ENCODE measurements at regions not wholly inside any gene's neighbourhood (a gene's known extent, or its start where the extent isn't known, plus 50 kb on each side); places are given as distances from the start of the nearest gene placed in this dataset.
"Not testable (repeated sequence)": the region's sequence is repeated elsewhere in the genome, so short reads cannot be mapped to it uniquely, and the experiment has no call there.

GRCh38 chr19:30943101-30943843 lies 406.0 kb downstream of the TSHZ3 start:
- DNase-seq (ENCODE audit: low spot score) = no peak

DNA sequence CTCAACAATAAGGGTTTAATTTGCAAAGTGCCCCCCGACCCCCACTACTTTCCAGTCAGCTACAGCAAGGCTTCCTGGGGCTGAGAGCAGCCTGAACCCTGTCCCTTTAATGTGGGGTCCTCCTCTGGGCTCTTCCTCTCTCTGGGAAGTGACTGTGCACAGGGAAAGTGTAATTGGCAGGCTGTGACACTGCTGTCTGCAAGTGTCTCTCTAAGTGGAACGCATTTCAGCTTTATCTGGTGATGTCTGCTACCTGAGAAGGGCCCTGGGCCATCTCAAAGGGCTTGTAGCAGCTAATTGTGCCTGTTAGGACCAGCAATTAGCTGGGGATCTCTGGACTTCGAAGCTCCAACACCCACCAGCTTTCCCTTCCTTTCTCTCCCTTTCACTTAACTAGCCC lies 406.6 kb downstream of the TSHZ3 start:
- DNase-seq (ENCODE audit: low spot score) = no peak

DNA sequence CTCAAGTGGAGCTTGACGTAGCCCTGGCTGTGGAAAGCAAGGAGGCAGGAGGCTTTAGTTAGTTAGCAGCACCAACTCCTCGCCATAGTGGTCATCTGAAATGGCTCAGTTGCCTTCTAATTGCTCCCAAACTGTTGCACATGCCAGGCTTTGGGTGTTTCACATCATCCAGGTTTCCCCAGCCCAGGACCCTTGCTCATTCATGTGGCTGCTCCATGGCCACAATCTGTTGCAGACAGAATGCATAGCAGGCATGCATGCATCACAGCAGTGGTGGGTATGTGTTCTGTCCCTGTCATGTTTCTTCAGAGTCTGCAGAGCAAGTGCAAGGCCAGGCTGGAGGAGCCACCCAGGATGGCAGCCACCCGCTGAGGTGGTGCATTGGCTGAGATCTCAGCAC lies 407.6 kb downstream of the TSHZ3 start:
- DNase-seq (ENCODE audit: low spot score) = no peak

GRCh38 chr19:30936276-30936675 lies 413.0 kb downstream of the TSHZ3 start:
- DNase-seq (ENCODE audit: low spot score) = no peak

- DNase-seq (ENCODE audit: low spot score) = no peak
Measured at GRCh38 chr19:30935146-30935545, 414.1 kb downstream of the TSHZ3 start.

- not testable (repeated sequence) for DNase-seq (ENCODE audit: low spot score)
Measured at GRCh38 chr19:30933454-30933853, 415.8 kb downstream of the TSHZ3 start.

- no peak for DNase-seq (ENCODE audit: low spot score)
Measured at GRCh38 chr19:30932854-30933253, 416.4 kb downstream of the TSHZ3 start.

- DNase-seq (ENCODE audit: low spot score) = no peak
Measured at GRCh38 chr19:30930941-30931706, 418.1 kb downstream of the TSHZ3 start.

GRCh38 chr19:30927705-30928104 lies 421.5 kb downstream of the TSHZ3 start:
- no peak for DNase-seq (ENCODE audit: low spot score)

- no peak for DNase-seq (ENCODE audit: low spot score)
Measured at GRCh38 chr19:30924670-30925069, 424.6 kb downstream of the TSHZ3 start.

DNA sequence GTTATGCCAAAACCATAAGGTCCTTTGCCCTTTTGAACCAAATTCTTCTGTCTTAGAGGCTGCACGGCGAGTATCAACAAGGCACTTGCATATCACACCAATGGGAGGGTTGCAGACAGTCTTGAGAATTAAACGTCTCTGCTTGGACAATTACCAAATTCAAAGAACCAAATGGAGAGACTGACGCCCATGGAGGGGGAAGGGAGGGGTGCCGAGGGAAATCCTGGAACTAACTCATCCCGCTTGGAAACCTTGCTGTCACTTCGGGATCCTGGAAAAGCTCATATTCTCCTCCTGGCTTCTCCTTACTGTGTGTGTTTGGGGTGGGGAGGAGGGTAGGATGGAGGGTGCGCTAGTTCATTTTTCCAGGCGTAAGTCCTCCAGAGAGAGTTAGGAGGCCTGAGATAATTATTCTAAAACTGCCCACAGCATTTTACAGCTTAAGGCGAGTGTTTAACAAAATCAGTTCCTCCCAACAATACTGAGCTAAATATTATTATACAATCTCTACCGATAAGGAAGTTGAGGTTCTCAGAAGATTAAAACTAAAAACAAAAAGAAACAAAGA lies 425.1 kb downstream of the TSHZ3 start:
- DNase-seq (ENCODE audit: low spot score) = no peak

DNA sequence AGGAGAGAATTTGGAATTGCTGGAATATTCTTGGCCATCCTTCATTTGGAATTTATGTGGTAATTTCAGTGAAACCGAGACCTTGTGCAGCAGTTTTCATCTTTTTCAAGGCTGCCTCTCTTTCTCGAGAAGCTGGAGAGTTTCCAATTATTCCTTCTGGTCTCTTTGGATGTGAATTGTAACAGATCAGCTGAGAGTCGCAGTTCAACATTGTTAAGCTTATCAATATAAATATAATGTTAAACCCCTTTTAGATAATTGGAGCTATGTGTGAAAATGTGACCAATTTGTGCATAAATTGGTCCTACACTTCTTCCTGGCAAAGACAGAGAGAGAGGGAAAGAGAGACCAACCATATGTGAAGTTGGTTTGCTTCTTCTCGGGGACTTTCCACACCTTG lies 425.6 kb downstream of the TSHZ3 start:
- DNase-seq (ENCODE audit: low spot score) = no peak

- DNase-seq (ENCODE audit: low spot score) = no peak
Measured at GRCh38 chr19:30923096-30923495, 426.1 kb downstream of the TSHZ3 start.

- no peak for DNase-seq (ENCODE audit: low spot score)
Measured at GRCh38 chr19:30920222-30920621, 429.0 kb downstream of the TSHZ3 start.

GRCh38 chr19:30919737-30920136 lies 429.5 kb downstream of the TSHZ3 start:
- no peak for DNase-seq (ENCODE audit: low spot score)

DNA sequence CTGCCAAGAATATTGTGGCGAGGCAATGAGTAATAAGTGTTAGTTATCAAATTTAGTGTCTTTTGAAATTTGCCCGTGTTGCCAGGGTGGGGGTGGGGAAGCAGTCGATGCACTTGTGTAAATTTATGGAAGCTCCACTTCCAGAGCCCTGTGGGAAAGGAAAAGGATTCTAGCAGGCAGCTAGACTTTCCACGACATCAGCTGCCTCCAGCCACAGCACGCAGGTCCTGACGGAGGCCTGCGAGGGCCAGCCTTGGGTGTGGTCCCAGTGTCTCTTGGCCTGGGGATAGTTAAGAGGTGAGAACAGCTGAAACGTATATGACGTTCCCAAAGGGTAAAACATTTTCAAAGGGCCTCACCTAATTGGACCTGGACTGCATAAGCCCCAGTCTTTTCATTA lies 433.0 kb downstream of the TSHZ3 start:
- no peak for DNase-seq (ENCODE audit: low spot score)

- no peak for DNase-seq (ENCODE audit: low spot score)
Measured at GRCh38 chr19:30911491-30911890, 437.7 kb downstream of the TSHZ3 start.

DNA sequence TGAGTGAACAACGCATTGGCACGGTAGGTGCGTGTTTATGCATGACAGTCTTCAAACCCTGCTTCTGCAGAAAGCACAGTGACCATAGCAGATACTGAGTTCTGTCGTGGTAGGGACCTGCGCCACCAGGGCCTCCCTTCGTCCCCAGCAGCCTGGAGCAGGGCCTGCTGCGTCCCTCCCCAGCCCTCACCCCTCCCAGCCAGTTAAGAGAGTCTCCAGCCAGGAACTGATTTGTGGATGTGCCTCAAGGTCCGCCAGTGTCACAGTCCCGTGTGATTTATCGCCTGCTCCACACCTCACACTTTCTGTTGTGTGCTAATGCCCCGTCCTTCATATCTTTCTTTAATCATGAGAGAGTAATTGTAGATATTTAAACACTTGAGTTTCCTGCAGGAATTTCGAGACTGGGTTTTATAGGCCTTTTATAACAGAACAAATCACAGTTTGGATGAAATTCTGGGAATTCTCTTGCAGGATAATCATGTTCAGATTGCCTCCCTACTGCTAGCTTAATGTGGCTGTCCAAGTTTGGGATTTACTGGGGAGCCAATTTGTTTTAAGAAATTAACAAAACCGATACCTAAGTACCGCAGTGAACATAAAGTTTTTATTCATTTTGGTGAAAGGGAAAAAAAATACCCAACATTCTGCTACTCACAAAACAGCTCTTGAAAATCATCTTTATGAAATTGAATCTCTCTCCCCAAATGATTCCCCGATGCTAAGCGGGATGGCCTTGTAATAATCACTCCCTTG lies 438.6 kb downstream of the TSHZ3 start:
- DNase-seq (ENCODE audit: low spot score) = no peak

DNA sequence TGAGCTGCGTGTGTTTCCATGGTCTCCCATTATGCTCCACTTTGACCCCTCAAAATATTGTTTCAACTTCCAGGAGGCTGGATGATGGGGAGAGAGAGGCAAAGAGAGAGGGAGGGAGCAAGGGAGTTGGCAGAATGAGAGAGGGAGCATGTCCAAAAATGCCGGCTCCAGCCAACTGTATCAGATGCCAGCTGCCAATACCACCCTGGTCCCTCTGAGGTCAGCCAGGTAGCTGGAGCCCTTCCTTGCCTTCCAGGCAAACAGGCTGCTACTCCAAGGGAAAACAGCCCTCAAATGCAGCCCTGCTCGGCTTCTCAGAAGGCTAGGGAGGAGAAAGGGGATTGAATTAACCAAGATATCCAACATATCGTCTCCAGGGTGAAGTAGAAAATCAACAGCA lies 440.0 kb downstream of the TSHZ3 start:
- no peak for DNase-seq (ENCODE audit: low spot score)

DNA sequence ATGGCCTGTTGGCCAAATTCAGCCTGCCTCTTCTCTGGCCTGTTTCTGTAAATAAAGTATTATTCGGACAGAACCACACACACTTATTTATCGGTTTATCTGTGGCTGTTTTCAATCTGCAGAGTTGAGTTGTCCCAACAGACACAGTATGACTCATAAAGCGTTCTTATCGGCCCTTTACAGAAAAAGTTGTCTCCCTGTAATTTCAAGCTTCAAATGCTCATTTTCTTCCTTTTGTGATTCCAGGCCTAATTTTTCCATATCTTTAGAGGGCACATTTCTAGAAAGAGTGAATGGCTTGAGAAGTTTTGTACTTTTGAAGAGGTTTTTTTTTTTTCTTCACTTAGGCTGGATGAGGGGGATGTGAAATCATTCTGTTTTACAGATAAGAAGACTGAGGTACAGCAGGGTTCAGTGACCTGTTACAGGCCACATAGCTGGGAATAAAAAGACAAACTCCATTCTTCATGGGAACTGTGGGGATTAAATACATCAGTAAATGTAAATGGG lies 440.9 kb downstream of the TSHZ3 start:
- no peak for DNase-seq (ENCODE audit: low spot score)

GRCh38 chr19:30906871-30907270 lies 442.4 kb downstream of the TSHZ3 start:
- DNase-seq (ENCODE audit: low spot score) = no peak

GRCh38 chr19:30900051-30900450 lies 449.2 kb downstream of the TSHZ3 start:
- DNase-seq (ENCODE audit: low spot score) = no peak
